Right lobe of liver (tissue), 6 donors: ENCODE measurements at regions not wholly inside any gene's neighbourhood (a gene's known extent, or its start where the extent isn't known, plus 50 kb on each side); places are given as distances from the start of the nearest gene placed in this dataset.
A peak's percentile ranks its signal among the peaks of the same experiment; 100 is the strongest.

Experiments
- ATAC-seq, 4 donors: fragments of 200-7000 bp; cut with Tn5 transposase; one replicate each; pipeline ENCODE4 v1.9.1; 2020; ENCODE audit warnings: mild to moderate bottlenecking in 4 of 4, moderate library complexity in 4 of 4
- DNase-seq, 3 donors: peaks; one replicate each; pipeline ENCODE4 v3.0.0-alpha.2; 2020
- H3K27ac ChIP-seq, 3 donors: fragments of 200-600 bp; one replicate each; pipeline ENCODE4 v1.8.0; 2022
- H3K27me3 ChIP-seq, 2 donors: fragments of 200-600 bp; one replicate each; pipeline ENCODE4 v1.8.0; 2022
- H3K36me3 ChIP-seq, 4 donors: fragments of 200-600 bp; sonication (generic) in 1 of 4; one replicate each; pipeline versions ENCODE4 v1.5.1 to v1.8.0; 2017 to 2022; ENCODE audit warnings: control low read depth in 1 of 4
- H3K4me1 ChIP-seq, 4 donors: fragments of 200-600 bp; sonication (generic) in 1 of 4; one replicate each; pipeline versions ENCODE4 v1.5.1 to v1.8.0; 2017 to 2022; ENCODE audit warnings: control low read depth in 1 of 4
- H3K4me3 ChIP-seq, 3 donors: fragments of 200-600 bp; one replicate each; pipeline ENCODE4 v1.8.0; 2022
- H3K9me3 ChIP-seq, 4 donors: fragments of 200-600 bp; sonication (generic) in 1 of 4; one replicate each; pipeline versions ENCODE4 v1.5.1 to v1.8.0; 2017 to 2022; ENCODE audit warnings: control low read depth in 1 of 4
- POLR2A ChIP-seq: fragments of 450-650 bp; IDR thresholded peaks from one replicate; pipeline ENCODE4 v1.6.1; 2017; ENCODE audit warnings: antibody characterized with exemption, mild to moderate bottlenecking
- WGBS: methylation state at CpG from one replicate; pipeline ENCODE4 v1.1.6; 2018; ENCODE audit warnings: low coverage, low lambda C conversion rate; ENCODE audit not compliant: insufficient coverage; ENCODE audit errors: missing lambda C conversion rate; 5-methylcytosine and 5-hydroxymethylcytosine counted together
- intact Hi-C, 2 donors: fragments of 100-400 bp; cut with DNase I; formaldehyde crosslinking; loops; one replicate each; pipeline versions ENCODE4 v1.11.2 to v1.14.1; 2022
- TF ChIP-seq, protein P1 (sequence below), 4 donors: fragments of 200-600 bp in 3 of 4; fragments of 450-650 bp in 1 of 4; IDR thresholded peaks; one replicate each; pipeline versions ENCODE4 v1.5.1 to v1.8.0; 2016 to 2022; ENCODE audit warnings: antibody characterized with exemption in 4 of 4, mild to moderate bottlenecking in 2 of 4
- donor health status: DM: no; HTN: yes; CAD: no.
- donor health status: DM: no; HTN: no; CAD: no.
- donor health status: DM: no; HTN: no; CAD: no.
- donor health status: DM: no; HTN: yes; CAD: no.
- donor health status: DM: no; HTN: yes; CAD: no.

DNA sequence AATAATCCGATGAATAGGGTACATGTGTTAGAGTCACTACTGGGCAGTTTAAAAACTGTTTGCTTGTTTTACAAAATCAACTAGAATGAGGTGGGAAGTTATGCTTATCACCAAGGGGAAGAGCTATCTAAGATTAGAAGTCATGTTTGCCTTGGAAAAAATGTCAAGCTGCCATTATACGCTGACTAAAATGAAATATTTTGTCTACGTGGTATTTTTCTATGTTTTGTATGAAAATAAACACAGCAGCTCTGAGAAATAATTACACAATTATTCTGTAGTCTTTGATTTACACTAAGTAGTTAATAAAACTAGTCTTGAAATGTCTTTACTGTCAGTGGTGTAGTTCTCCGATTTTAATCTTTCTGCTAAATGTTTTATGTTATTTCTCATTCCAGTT is 241.9 kb upstream of the TARS1 start:
- Histone ChIP-seq H3K27me3 (no peaks in the 10 kb centered on the region), H3K9me3 (peaks cover 0 to 4% (median 0%) of the 10 kb centered on the region in 4 donors), H3K27ac (no peak overlapping the region), H3K36me3 (no peaks in the 10 kb centered on the region), H3K4me1 (no peaks in the 10 kb centered on the region), H3K4me3 (no peak overlapping the region)
- no peak for DNase-seq
- ATAC-seq, result peak in 1 of 4 donors; percentile 30
- 46% methylated on average over 4 of the region's 4 CpGs for WGBS
- TF ChIP-seq, protein P1, sequence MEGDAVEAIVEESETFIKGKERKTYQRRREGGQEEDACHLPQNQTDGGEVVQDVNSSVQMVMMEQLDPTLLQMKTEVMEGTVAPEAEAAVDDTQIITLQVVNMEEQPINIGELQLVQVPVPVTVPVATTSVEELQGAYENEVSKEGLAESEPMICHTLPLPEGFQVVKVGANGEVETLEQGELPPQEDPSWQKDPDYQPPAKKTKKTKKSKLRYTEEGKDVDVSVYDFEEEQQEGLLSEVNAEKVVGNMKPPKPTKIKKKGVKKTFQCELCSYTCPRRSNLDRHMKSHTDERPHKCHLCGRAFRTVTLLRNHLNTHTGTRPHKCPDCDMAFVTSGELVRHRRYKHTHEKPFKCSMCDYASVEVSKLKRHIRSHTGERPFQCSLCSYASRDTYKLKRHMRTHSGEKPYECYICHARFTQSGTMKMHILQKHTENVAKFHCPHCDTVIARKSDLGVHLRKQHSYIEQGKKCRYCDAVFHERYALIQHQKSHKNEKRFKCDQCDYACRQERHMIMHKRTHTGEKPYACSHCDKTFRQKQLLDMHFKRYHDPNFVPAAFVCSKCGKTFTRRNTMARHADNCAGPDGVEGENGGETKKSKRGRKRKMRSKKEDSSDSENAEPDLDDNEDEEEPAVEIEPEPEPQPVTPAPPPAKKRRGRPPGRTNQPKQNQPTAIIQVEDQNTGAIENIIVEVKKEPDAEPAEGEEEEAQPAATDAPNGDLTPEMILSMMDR (IDR thresholded peaks at IDR 0.05), result no peak
- TF ChIP-seq POLR2A, result no peak
- intact Hi-C loops, result no loop called here

DNA sequence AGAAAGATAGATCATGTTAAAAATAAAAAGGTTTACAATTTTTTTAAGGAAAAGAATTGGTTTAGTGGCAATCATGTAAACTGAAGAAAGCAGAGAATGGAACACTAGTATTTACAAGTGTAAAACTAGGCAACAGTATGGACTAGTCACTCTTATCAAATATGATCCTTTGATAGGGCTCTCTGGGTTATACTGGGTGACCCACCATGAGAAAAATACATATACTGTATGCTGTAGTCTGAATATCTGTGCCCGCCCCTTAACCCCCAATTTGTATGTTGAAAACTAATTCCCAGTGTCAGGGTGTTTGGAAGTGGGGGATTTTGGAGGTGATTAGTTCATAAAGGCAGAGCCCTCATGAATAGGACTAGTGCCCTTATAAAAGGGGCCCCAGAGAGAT is 236.8 kb upstream of the TARS1 start:
- Histone ChIP-seq H3K36me3 (no peaks in the 10 kb centered on the region), H3K9me3 (no peaks in the 10 kb centered on the region), H3K27me3 (no peaks in the 10 kb centered on the region), H3K27ac (no peak overlapping the region), H3K4me3 (no peak overlapping the region), H3K4me1 (peaks cover 0 to 37% (median 11%) of the 10 kb centered on the region in 4 donors)
- ATAC-seq (no peak), DNase-seq (no peak)
- 100% methylated on average over 1 of the region's 1 CpG for WGBS
- TF ChIP-seq, protein P1 (IDR thresholded peaks at IDR 0.05), result no peak
- no peak for TF ChIP-seq POLR2A
- intact Hi-C loops, result no loop called here

DNA sequence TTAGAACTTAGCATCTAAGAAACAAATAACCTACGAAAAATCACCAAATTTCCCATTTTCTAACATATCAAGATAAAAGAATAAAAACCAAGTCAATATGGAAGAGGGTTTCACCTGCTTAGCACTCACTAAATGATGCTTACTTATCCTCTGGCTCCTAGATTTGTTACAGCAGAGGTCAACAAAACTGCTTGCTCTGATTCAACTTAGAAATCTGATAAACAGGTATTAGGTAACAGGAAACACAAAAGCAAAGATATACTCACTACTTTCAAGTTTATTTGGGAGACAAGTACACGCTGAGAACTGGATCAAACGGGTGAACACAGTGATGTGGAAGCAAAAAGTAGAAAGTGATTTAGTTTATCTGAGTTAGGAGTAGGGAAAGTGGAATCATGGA is 235.7 kb upstream of the TARS1 start:
- Histone ChIP-seq H3K27ac (peak overlapping the region; percentile 11 to 76 (median 59)), H3K36me3 (no peaks in the 10 kb centered on the region), H3K4me1 (peaks cover 0 to 37% (median 11%) of the 10 kb centered on the region in 4 donors), H3K27me3 (no peaks in the 10 kb centered on the region), H3K9me3 (no peaks in the 10 kb centered on the region), H3K4me3 (no peak overlapping the region)
- DNase-seq, result no peak
- intact Hi-C loops, result no loop called here
- TF ChIP-seq POLR2A, result no peak
- TF ChIP-seq, protein P1 (IDR thresholded peaks at IDR 0.05), result no peak
- ATAC-seq, result peak; percentile 75 to 82 (median 80)
- 17% methylated on average over 3 of the region's 3 CpGs for WGBS

DNA sequence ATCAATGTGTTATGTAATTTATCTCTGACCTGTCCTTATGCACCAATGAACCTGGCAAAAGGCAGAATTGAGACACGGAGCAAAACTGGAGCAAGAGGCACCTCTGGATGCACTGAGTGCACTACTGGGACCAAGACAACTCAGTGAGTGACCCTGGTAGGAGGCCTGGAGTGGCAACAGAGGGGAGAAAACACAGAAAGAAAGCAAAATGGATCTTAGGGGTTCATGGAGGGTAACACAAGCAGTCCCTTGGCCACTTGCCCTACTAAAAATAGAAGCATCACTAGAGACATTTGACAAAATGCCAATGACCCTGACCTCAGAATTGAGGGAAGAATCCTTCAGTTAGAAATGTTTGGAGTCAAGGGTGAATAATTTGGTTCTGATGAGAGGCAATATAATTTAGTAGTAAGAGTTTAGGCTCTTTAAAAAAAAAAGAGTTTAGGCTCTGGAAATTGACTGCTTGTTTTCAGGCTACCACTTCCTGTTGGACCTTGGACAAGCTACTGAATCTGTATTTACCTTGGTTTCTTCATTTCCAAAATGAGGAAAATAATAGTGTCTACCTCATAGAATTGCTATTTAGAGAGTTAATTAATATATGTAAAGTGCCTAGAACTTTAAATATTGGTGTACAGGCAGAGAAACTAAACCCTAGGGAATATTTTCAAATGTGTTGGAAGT is 234.9 kb upstream of the TARS1 start:
- TF ChIP-seq, protein P1 (IDR thresholded peaks at IDR 0.05), result no peak
- TF ChIP-seq POLR2A, result no peak
- Histone ChIP-seq H3K36me3 (no peaks in the 10 kb centered on the region), H3K27ac (peak overlapping the region; percentile 27 to 76 (median 59)), H3K4me3 (no peak overlapping the region), H3K27me3 (no peaks in the 10 kb centered on the region), H3K4me1 (peaks cover 0 to 37% (median 11%) of the 10 kb centered on the region in 4 donors), H3K9me3 (no peaks in the 10 kb centered on the region)
- 29% methylated on average over 1 of the region's 1 CpG for WGBS
- intact Hi-C loops, result no loop called here
- DNase-seq (no peak), ATAC-seq (peak; percentile 73 to 79 (median 76))
